HG02571 (cell line): ENCODE measurements at regions not wholly inside any gene's neighbourhood (a gene's known extent, or its start where the extent isn't known, plus 50 kb on each side); places are given as distances from the start of the nearest gene placed in this dataset.
"Not testable (repeated sequence)": the region's sequence is repeated elsewhere in the genome, so short reads cannot be mapped to it uniquely, and the experiment has no call there.

Experiments
- ATAC-seq: cut with Tn5 transposase; IDR thresholded peaks from one replicate; pipeline ENCODE4 v1.9.1; 2021; ENCODE audit warnings: mild to moderate bottlenecking, moderate library complexity; ENCODE audit not compliant: unreplicated experiment

- ATAC-seq = no peak
Measured at GRCh38 chrX:40258909-40259308, 161.2 kb upstream of the BCOR start.

- no peak for ATAC-seq
Measured at GRCh38 chrX:40253771-40254170, 156.0 kb upstream of the BCOR start.

GRCh38 chrX:40249582-40249981 is 151.8 kb upstream of the BCOR start:
- no peak for ATAC-seq

DNA sequence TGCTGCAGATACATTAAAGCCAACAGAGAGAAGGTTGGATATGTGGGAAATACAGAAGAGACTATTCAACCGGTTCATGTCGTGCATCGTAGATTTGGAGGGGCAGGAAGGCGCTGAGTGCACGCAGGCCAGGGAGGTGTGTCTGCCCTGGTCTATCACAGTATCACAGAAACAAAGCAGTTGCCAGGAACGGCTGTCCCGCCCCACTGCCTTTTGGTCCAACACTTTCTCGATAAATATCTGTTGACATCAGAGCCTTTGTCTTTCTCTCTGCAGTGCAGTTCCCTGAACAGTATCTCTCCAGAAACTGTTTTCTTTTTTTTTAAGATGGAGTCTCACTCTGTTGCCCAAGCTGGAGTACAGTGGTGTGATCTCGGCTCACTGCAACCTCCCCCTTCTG is 151.1 kb upstream of the BCOR start:
- no peak for ATAC-seq

GRCh38 chrX:40247848-40248622 is 150.3 kb upstream of the BCOR start:
- no peak for ATAC-seq

DNA sequence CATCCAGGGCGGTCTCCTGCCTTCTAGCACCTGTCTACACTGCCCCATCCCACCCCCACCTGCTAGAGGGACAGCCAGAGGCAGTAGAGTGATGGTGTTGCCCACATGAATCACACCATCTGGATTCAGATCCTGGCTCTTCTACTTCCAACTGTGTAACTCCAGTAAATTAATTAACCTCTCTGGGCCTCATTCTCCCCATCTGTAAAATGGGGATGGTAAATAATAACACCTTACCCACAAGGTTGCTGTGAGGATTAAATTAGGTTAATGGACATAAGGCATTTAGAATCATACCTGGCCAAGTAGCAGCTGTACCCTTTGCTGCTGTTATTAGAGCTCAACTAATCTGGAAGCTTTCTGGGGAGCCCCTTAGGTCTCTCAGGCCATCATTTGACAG is 149.6 kb upstream of the BCOR start:
- no peak for ATAC-seq

GRCh38 chrX:40245488-40246071 is 147.8 kb upstream of the BCOR start:
- ATAC-seq = no peak

DNA sequence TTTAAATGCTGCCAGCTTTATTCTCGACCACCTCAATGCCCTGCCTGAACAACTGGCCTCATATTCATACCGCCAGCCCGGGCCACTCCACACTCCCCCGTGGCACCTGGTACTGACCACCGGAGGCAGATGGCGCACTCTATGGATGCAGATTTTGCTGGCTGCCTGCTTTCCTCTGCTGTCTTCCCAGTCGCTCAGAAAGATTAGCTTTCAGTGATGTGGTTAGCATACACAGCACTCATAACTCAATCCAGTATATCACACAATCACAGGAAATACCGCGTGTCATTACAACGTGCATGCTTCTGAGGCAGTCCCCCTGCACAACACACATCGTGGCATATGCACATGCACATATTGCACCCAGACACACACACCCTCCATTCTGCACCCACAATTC is 147.2 kb upstream of the BCOR start:
- no peak for ATAC-seq

GRCh38 chrX:40243755-40244515 is 146.2 kb upstream of the BCOR start:
- ATAC-seq = no peak

DNA sequence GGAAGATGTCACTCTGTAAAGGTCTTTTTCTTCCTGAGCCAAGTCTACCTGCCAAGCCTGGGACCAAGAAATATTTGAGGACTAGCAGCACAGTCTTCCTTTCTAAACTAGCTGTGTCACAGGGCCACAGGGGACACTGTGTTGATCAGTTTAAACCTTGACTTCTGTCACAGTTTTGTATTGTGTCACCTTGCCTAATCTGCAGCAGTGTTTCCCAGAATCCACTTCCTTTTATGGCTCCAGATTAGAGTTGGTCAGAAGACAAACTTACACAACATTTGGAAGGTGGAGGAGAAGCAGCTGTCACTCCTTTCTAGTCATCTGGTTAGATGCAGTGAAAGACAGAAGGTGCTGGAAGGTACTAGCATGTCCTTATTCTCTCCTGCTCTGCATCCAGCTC is 143.1 kb upstream of the BCOR start:
- no peak for ATAC-seq

DNA sequence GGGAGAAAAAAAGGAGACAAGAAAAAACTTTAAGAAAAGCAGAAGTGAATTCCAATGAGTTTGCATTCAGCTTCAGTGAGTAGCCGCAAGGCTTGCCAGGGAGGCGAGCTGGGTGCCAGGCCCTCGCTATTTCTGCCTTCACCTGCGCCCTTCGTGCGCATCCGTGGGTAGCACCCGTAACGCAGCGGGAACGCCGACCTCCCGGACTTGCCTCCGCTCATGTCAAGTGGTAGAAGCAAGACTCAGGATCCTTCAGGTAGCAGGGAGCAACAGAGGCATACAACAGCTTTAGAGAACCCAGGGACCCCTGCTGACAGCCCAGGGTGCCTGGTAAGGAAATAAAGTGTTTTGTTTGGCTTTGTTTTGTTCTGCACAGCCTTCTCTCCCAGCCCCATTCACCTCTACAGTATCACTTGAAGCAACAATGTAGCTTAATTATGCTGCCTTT is 140.0 kb upstream of the BCOR start:
- no peak for ATAC-seq

- no peak for ATAC-seq
Measured at GRCh38 chrX:40230646-40231045, 132.9 kb upstream of the BCOR start.

GRCh38 chrX:40227125-40227524 is 129.4 kb upstream of the BCOR start:
- ATAC-seq = no peak

DNA sequence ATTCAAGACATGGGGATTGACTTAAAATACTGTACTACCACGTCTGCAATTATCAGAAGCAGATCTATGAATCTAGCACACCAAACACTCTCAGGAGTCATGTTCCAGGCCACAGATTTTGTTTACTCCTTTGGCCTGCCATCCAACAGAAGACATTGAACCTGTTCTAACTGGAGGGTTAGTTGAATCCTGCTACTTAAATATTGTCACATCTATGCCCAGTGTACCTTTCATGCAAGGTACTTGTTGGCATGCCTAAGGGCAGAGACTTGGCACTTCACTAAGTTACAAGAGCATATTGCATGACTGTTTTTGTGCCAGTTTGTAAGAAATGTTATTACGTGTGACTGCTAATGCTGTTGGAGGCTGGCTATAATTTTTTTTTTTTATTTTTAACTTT is 126.9 kb upstream of the BCOR start:
- ATAC-seq = no peak

DNA sequence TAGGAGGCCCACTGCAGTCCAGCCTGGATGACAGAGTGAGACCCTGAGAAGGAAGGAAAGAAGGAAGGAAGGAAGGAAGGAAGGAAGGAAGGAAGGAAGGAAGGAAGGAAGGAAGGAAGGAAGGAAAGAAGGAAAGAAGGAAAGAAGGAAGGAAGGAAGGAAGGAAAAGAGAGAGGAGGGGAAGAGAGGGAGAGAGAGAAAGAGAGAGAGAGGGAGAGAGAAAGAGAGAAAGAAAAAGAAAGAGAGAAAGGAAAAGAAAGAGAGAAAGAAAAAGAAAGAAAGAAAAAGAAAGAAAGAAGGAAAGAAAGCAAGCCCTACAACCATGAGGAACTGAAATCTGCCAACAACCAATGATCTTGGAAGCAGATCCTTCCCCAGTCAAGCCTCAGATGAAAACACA is 124.9 kb upstream of the BCOR start:
- not testable (repeated sequence) for ATAC-seq

GRCh38 chrX:40213092-40213491 is 115.3 kb upstream of the BCOR start:
- ATAC-seq = no peak

DNA sequence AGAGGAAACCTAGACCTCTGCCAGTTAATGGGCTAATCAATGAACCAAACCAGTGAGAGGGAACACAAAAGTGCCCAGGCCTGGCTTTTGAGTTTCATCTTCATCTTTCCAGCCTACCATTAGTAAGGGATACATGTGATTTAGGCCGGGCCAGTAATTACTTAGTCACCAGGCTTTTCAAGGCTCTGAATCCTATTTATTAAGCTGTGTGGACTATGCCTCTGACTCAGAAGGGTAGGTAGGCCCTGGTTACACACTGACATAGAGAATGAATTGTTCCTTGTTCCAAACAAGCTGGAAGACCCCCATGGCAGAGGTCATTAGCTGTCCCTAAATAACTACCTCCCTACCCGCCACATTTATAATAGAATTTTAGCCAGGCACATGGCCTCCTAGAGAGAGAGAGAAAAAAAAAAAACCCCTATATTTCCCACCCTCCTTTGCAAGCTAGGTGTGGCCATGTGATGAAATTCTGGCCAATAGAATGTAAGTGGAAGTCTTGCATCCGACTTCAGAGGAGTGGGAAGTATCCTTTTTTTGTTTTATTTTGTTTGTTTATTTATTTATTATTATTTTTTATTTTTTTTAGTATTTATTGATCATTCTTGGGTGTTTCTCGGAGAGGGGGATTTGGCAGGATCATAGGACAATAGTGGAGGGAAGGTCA is 112.3 kb upstream of the BCOR start:
- ATAC-seq = no peak

DNA sequence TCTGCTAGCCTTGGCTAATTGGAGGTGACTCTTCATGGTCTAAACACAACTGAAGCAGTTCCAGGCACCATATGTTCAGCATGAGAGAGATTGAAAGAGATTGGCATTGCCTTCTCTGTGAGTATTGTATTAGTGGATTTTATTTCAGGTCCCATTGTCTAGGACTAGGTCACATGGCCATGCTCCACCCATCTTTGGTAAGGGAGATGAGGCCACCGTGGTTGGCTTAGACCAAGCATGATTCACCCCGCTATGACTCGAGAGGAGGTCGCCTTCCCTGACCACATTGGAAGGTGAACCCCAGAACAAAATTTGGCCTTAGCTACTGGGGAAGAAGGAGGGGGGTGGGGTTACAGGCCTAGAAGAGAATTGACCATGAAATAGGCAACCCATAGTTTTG is 109.9 kb upstream of the BCOR start:
- no peak for ATAC-seq

- no peak for ATAC-seq
Measured at GRCh38 chrX:40205471-40205870, 107.7 kb upstream of the BCOR start.

DNA sequence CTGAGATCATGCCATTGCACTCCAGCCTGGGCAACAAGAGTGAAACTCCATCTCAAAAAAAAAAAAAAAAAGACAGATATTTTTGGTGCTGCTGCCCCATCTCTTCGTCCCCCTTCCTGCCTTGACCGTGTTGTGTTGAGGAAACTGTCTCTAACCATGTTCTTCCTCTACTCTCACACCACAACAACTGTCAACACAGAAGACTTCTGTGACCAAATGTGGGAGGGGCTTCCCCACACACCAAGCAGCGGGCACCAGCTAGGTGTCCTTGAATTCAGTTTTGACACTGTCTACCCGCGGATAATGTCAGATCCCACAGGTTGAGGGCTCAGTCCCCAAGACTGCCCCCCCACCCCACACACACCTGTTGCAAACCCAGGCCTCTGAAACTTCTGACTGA is 104.7 kb upstream of the BCOR start:
- ATAC-seq = no peak

DNA sequence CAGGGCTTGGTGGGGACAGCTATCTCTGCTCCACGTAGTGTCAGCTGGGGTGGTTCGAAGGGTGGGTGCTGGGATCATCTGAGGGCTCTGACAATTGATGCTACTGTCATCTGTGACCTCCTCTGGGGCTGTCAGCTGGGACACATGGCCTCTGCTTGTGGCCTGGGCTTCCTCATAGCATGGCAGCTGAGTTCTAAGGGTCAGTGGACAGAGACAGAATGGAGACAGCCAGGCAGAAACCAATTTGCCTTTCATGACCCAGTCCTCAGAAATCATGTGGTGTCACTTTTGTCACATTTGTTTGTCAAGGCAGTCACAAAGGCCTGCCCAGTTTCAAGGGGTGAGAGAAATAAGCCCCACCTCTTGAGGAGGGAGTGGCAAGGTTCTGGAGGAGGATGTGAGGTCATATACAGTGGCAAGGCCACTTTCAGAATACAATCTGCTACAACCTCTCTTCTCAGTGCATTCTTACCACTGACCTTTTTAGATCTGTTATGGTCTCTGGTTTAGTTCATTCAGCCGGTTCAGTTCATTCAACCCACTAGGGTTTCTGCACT is 103.6 kb upstream of the BCOR start:
- peak; percentile 79 for ATAC-seq
